IMR-90 (cell line): ENCODE measurements at regions not wholly inside any gene's neighbourhood (a gene's known extent, or its start where the extent isn't known, plus 50 kb on each side); places are given as distances from the start of the nearest gene placed in this dataset.
"Not testable (repeated sequence)": the region's sequence is repeated elsewhere in the genome, so short reads cannot be mapped to it uniquely, and the experiment has no call there.

ENCODE experiments used
- ATAC-seq: fragments of 200-7000 bp; cut with Tn5 transposase; 2 replicates; pipeline ENCODE4 v1.9.1; 2020; ENCODE audit warnings: low read depth, mild to moderate bottlenecking, moderate library complexity
- BruUV-seq: library from RNA; stranded (reverse); fragments of 400-500 nt; replicated peaks from 2 replicates; lab custom pipeline; 2021; lab: Mats Ljungman, UMichigan
- CTCF ChIA-PET: fragments of 300-600 bp; formaldehyde crosslinking; extraction: SDS; loops from one replicate; lab custom pipeline; 2021; ENCODE audit warnings: antibody characterized with exemption; lab: Yijun Ruan, JAX
- POLR2A ChIA-PET: fragments of 300-600 bp; sonication (Branson Sonifier 250); formaldehyde crosslinking; loops from one replicate; lab custom pipeline; 2022; ENCODE audit warnings: antibody characterized with exemption; ENCODE audit not compliant: unreplicated experiment; lab: Charles Lee
- DNase-seq: peaks from one replicate; pipeline ENCODE4 v3.0.0; 2013
- H2AFZ ChIP-seq: replicated peaks from 2 replicates; pipeline ENCODE3; 2013; ENCODE audit warnings: low read length, mild to moderate bottlenecking; ENCODE audit not compliant: poor library complexity
- H2AK5ac ChIP-seq: 2 replicates; pipeline ENCODE4 v1.6.1; 2013; ENCODE audit warnings: low read depth, low read length, inconsistent platforms
- H2AK9ac ChIP-seq: replicated peaks from 2 replicates; pipeline ENCODE3; 2013; ENCODE audit warnings: mild to moderate bottlenecking, low read depth, low read length, moderate library complexity; ENCODE audit not compliant: poor library complexity
- H2BK120ac ChIP-seq: 2 replicates; pipeline ENCODE4 v1.6.1; 2013; ENCODE audit warnings: low read depth, low read length, inconsistent platforms
- H2BK15ac ChIP-seq: 3 replicates; pipeline ENCODE4 v1.6.1; 2013; ENCODE audit warnings: low read depth, low read length, inconsistent platforms
- H2BK20ac ChIP-seq: 2 replicates; pipeline ENCODE4 v1.6.1; 2013; ENCODE audit warnings: low read depth, mild to moderate bottlenecking, inconsistent platforms, low read length, moderate library complexity
- H2BK5ac ChIP-seq: 2 replicates; pipeline ENCODE4 v1.6.1; 2013; ENCODE audit warnings: mild to moderate bottlenecking, low read depth, low read length, inconsistent platforms; ENCODE audit not compliant: poor library complexity, severe bottlenecking
- H3K14ac ChIP-seq: replicated peaks from 2 replicates; pipeline ENCODE4 v1.6.1; 2013; ENCODE audit warnings: low read depth, low read length, inconsistent platforms
- H3K18ac ChIP-seq: 2 replicates; pipeline ENCODE4 v1.6.1; 2013; ENCODE audit warnings: low read depth, low read length, control low read depth
- H3K23ac ChIP-seq: 2 replicates; pipeline ENCODE4 v1.6.1; 2013; ENCODE audit warnings: low read depth, low read length, inconsistent platforms
- H3K27ac ChIP-seq: 2 replicates; pipeline ENCODE4 v1.5.1; 2013; ENCODE audit warnings: mild to moderate bottlenecking, control low read depth, low read length; ENCODE audit not compliant: insufficient read depth
- H3K27me3 ChIP-seq: 2 replicates; pipeline ENCODE4 v1.6.1; 2013; ENCODE audit warnings: low read length; ENCODE audit not compliant: control insufficient read depth, insufficient read depth
- H3K36me3 ChIP-seq: 2 replicates; pipeline ENCODE4 v1.6.1; 2013; ENCODE audit warnings: low read length, mixed read lengths; ENCODE audit not compliant: control insufficient read depth, insufficient read depth
- H3K4ac ChIP-seq: 2 replicates; pipeline ENCODE4 v1.6.1; 2013; ENCODE audit warnings: low read depth, low read length, inconsistent platforms
- H3K4me1 ChIP-seq: 2 replicates; pipeline ENCODE4 v1.6.1; 2013; ENCODE audit warnings: low read length, mixed read lengths; ENCODE audit not compliant: control insufficient read depth, insufficient read depth
- H3K4me2 ChIP-seq: 2 replicates; pipeline ENCODE4 v1.6.1; 2013; ENCODE audit warnings: low read depth, mild to moderate bottlenecking, control low read depth, low read length, moderate library complexity
- H3K4me3 ChIP-seq: 2 replicates; pipeline ENCODE4 v1.5.1; 2013; ENCODE audit warnings: low read depth, mild to moderate bottlenecking, control low read depth, low read length, moderate library complexity; ENCODE audit not compliant: insufficient read depth
- H3K56ac ChIP-seq: 2 replicates; pipeline ENCODE4 v1.6.1; 2013; ENCODE audit warnings: low read length, inconsistent platforms; ENCODE audit not compliant: insufficient read depth; ENCODE audit errors: extremely low read depth
- H3K79me1 ChIP-seq, 2 experiments: 2 replicates each; pipeline ENCODE4 v1.6.1; 2013; ENCODE audit warnings: low read length in 2 of 2, inconsistent platforms in 1 of 2, low read depth in 1 of 2
- H3K9ac ChIP-seq: 2 replicates; pipeline ENCODE4 v1.6.1; 2013; ENCODE audit warnings: low read depth, low read length, control low read depth
- H3K9me1 ChIP-seq: 2 replicates; pipeline ENCODE4 v1.6.1; 2013; ENCODE audit warnings: low read length, inconsistent platforms; ENCODE audit not compliant: insufficient read depth
- H3K9me3 ChIP-seq: 2 replicates; pipeline ENCODE4 v1.6.1; 2013; ENCODE audit warnings: low read length; ENCODE audit not compliant: control insufficient read depth, insufficient read depth
- H4K20me1 ChIP-seq: 2 replicates; pipeline ENCODE4 v1.6.1; 2013; ENCODE audit warnings: low read length, inconsistent platforms; ENCODE audit not compliant: insufficient read depth
- H4K5ac ChIP-seq: 2 replicates; pipeline ENCODE4 v1.6.1; 2013; ENCODE audit warnings: mild to moderate bottlenecking, low read depth, low read length, control low read depth
- H4K8ac ChIP-seq, 2 experiments: 2 replicates each; pipeline ENCODE4 v1.6.1; 2013; ENCODE audit warnings: low read depth in 2 of 2, low read length in 2 of 2, control low read depth in 1 of 2, inconsistent platforms in 1 of 2
- H4K91ac ChIP-seq: 2 replicates; pipeline ENCODE4 v1.6.1; 2013; ENCODE audit warnings: low read depth, low read length, inconsistent platforms; ENCODE audit not compliant: insufficient read depth
- CEBPB ChIP-seq: IDR thresholded peaks from 2 replicates; pipeline ENCODE4 v1.6.1; 2012; ENCODE audit warnings: low read depth, low read length, improper control_type of control experiment
- CTCF ChIP-seq: conservative IDR thresholded peaks from 2 replicates; pipeline ENCODE4 v1.5.1; 2012; ENCODE audit warnings: mild to moderate bottlenecking, low read depth, low read length, improper control_type of control experiment
- MAFK ChIP-seq: IDR thresholded peaks from 2 replicates; pipeline ENCODE4 v1.6.1; 2012; ENCODE audit warnings: low read depth, low read length, improper control_type of control experiment
- MXI1 ChIP-seq: IDR thresholded peaks from 2 replicates; pipeline ENCODE4 v1.6.1; 2012; ENCODE audit warnings: low read depth, mild to moderate bottlenecking, low read length, moderate library complexity, borderline replicate concordance
- RFX5 ChIP-seq: IDR thresholded peaks from 2 replicates; pipeline ENCODE4 v1.8.0; 2012; ENCODE audit warnings: low read depth, mild to moderate bottlenecking, low read length, moderate library complexity
- WGBS, 2 experiments: methylation state at CpG; one replicate each; pipeline versions ENCODE4 v1.1.5 to v1.1.7; 2013; ENCODE audit warnings: missing lambda C conversion rate in 2 of 2; ENCODE audit not compliant: insufficient read length in 1 of 2; ENCODE audit errors: extremely low coverage in 2 of 2; 5-methylcytosine and 5-hydroxymethylcytosine counted together
- dilution Hi-C: fragments of 300-500 bp; cut with HindIII; formaldehyde crosslinking; loops from one replicate; pipeline ENCODE4 v1.14.3; 2018; ENCODE audit warnings: low sequenced_read_pairs; ENCODE audit not compliant: unreplicated experiment
- in situ Hi-C: fragments of 300-500 bp; cut with MboI; formaldehyde crosslinking; loops from 3 replicates; pipeline ENCODE4 v1.14.3; 2019; ENCODE audit warnings: low sequenced_read_pairs, inconsistent platforms, mixed read lengths
- intact Hi-C: fragments of 100-400 bp; cut with micrococcal nuclease; formaldehyde crosslinking; loops from 2 replicates; pipeline ENCODE4 v1.10.0; 2022

GRCh38 chr4:91769912-91770311 is 533.9 kb upstream of the GRID2 start:
- no peaks in the 10 kb centered on the region for H3K36me3 ChIP-seq
- in situ Hi-C loops = no loop called here

GRCh38 chr4:91791631-91792030 is 512.1 kb upstream of the GRID2 start:
- H2BK15ac ChIP-seq, H2BK120ac ChIP-seq, H3K36me3 ChIP-seq, H2AFZ ChIP-seq, H3K9ac ChIP-seq, H3K4me1 ChIP-seq, H2BK20ac ChIP-seq, H3K27me3 ChIP-seq, H3K4me3 ChIP-seq, POLR2A ChIA-PET, H4K20me1 ChIP-seq, H3K9me3 ChIP-seq, ATAC-seq, in situ Hi-C loops, H3K79me1 ChIP-seq, H3K27ac ChIP-seq, DNase-seq, BruUV-seq, H3K56ac ChIP-seq, H2BK5ac ChIP-seq, dilution Hi-C loops, H3K4ac ChIP-seq, H2AK5ac ChIP-seq, CTCF ChIA-PET, H3K9me1 ChIP-seq, H4K8ac ChIP-seq, H3K23ac ChIP-seq, H3K18ac ChIP-seq, H4K5ac ChIP-seq, H2AK9ac ChIP-seq, H3K14ac ChIP-seq, intact Hi-C loops, H3K4me2 ChIP-seq, H4K91ac ChIP-seq: not testable (repeated sequence)
- 56% methylated on average over 7 of the region's 28 CpGs; no CpG with 5 or more reads in 1 of the 2 experiments for WGBS, 2 experiments

More at GRCh38 chr4:91769912-91770311, 533.9 kb upstream of the GRID2 start:
- H3K56ac ChIP-seq = no peak overlapping the region
- H3K9me3 ChIP-seq = peaks cover 13% of the 10 kb centered on the region
- no peaks in the 10 kb centered on the region for H3K79me1 ChIP-seq
- no peak for DNase-seq
- H3K4me3 ChIP-seq = no peak overlapping the region
- H3K14ac ChIP-seq = no peak overlapping the region
- CTCF ChIA-PET = no interaction called here
- no peak for ATAC-seq
- no peak overlapping the region for H3K4ac ChIP-seq
- TF ChIP-seq CEBPB (no peak), RFX5 (no peak), CTCF (no peak), MXI1 (no peak), MAFK (peak; percentile 35)
- no peak overlapping the region for H2AFZ ChIP-seq
- no peak overlapping the region for H2BK20ac ChIP-seq
- intact Hi-C loops (no loop called here), dilution Hi-C loops (no loop called here)
- no peak overlapping the region for H2BK15ac ChIP-seq
- no peak overlapping the region for H3K18ac ChIP-seq
- WGBS, 2 experiments = 80% methylated on average over 1 of the region's 1 CpG; no CpG with 5 or more reads in 1 of the 2 experiments
- H3K23ac ChIP-seq = no peak overlapping the region
- no peak overlapping the region for H2AK9ac ChIP-seq
- no peaks in the 10 kb centered on the region for H4K20me1 ChIP-seq
- H3K27ac ChIP-seq = no peak overlapping the region
- no peak overlapping the region for H3K9ac ChIP-seq
- BruUV-seq = no TSS peak
- no peak overlapping the region for H2BK120ac ChIP-seq
- POLR2A ChIA-PET = no interaction called here
- H2AK5ac ChIP-seq = no peak overlapping the region
- no peak overlapping the region for H2BK5ac ChIP-seq
- no peak overlapping the region for H4K5ac ChIP-seq
- no peaks in the 10 kb centered on the region for H3K4me1 ChIP-seq
- no peak overlapping the region for H4K91ac ChIP-seq
- no peak overlapping the region for H4K8ac ChIP-seq
- no peaks in the 10 kb centered on the region for H3K27me3 ChIP-seq
- H3K4me2 ChIP-seq = no peak overlapping the region
- no peaks in the 10 kb centered on the region for H3K9me1 ChIP-seq
